ENCODE measurements at regions not wholly inside any gene's neighbourhood (a gene's known extent, or its start where the extent isn't known, plus 50 kb on each side); places are given as distances from the start of the nearest gene placed in this dataset.

DNA sequence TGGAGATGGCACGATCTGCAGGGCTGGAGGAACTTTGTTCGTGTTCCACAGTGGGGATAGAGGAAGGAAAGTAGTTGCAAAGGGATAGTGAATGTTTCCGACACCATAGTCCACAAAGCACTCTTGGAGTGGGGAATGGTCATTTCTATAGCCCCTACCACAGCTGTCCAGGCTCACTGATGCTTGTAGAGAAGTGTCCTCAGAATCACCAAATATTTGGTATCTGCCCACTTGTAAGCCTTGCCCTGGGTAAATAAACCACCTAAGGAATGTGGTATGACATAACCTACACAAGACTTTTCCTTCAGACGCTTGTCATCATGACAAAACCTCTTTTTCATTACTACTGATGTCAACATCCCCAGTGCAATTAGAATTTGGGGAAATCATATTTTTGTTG is 686.5 kb upstream of the ARGLU1 start (continued):
- TF ChIP-seq CHD2 (IDR thresholded peaks at IDR 0.05; ENCODE audit: low read length, partially characterized antibody) (no peak), ELF1 (IDR thresholded peaks at IDR 0.05) (no peak), NRF1 (IDR thresholded peaks at IDR 0.05; ENCODE audit: low read depth, low read length) (no peak), RFX5 (IDR thresholded peaks at IDR 0.05; ENCODE audit: low read length) (no peak)
- TF ChIP-seq, protein P1, sequence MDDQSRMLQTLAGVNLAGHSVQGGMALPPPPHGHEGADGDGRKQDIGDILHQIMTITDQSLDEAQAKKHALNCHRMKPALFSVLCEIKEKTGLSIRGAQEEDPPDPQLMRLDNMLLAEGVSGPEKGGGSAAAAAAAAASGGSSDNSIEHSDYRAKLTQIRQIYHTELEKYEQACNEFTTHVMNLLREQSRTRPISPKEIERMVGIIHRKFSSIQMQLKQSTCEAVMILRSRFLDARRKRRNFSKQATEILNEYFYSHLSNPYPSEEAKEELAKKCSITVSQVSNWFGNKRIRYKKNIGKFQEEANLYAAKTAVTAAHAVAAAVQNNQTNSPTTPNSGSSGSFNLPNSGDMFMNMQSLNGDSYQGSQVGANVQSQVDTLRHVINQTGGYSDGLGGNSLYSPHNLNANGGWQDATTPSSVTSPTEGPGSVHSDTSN (IDR thresholded peaks at IDR 0.05), result no peak

GRCh38 chr13:107252428-107252827 is 684.5 kb upstream of the ARGLU1 start:
- H3K4me3 ChIP-seq (ENCODE audit: low read depth in 2 of 2, low read length in 1 of 2), result no peak overlapping the region
- peaks cover 0 to 8% of the 10 kb centered on the region in 2 experiments; a peak in 2 of 4 replicates for H3K4me1 ChIP-seq (ENCODE audit: control insufficient read depth in 1 of 2, insufficient read depth in 2 of 2, low read depth in 1 of 2, low read length in 1 of 2)
- H2AFZ ChIP-seq (ENCODE audit: low read depth), result no peak overlapping the region
- H4K20me1 ChIP-seq (ENCODE audit: insufficient read depth), result no peaks in the 10 kb centered on the region
- no peaks in the 10 kb centered on the region for H3K9me2 ChIP-seq
- WGBS (ENCODE audit: low lambda C conversion rate), result 85% methylated on average over 2 of the region's 2 CpGs
- no peaks in the 10 kb centered on the region for H3K9me3 ChIP-seq
- no peaks in the 10 kb centered on the region for H3F3A ChIP-seq (replicated peaks; ENCODE audit: insufficient read depth)
- no peak overlapping the region for H3K27ac ChIP-seq (ENCODE audit: low read depth in 2 of 2, low read length in 1 of 2)
- H3K79me2 ChIP-seq (ENCODE audit: insufficient read depth), result no peaks in the 10 kb centered on the region
- ChIA-PET CTCF (no interaction called here), POLR2A (no interaction called here)
- DNase-seq, result no peak
- TF ChIP-seq USF1 (IDR thresholded peaks at IDR 0.05; ENCODE audit: borderline replicate concordance, low read depth), result no peak
- TF ChIP-seq GATA2 (CRISPR knock-in tag; IDR thresholded peaks at IDR 0.05), result no peak
- no peak for TF ChIP-seq JUND (IDR thresholded peaks at IDR 0.05)
- no peak for TF ChIP-seq RCOR1 (IDR thresholded peaks at IDR 0.05; ENCODE audit: low read length)
- TF ChIP-seq, protein P1 (IDR thresholded peaks at IDR 0.05), result no peak
- TF ChIP-seq USF2 (IDR thresholded peaks at IDR 0.05; ENCODE audit: borderline replicate concordance, low read depth, low read length), result no peak
- TF ChIP-seq NRF1 (IDR thresholded peaks at IDR 0.05; ENCODE audit: low read depth, low read length), result no peak
- no peak for TF ChIP-seq CTCF (IDR thresholded peaks at IDR 0.05)
- TF ChIP-seq RFX5 (IDR thresholded peaks at IDR 0.05; ENCODE audit: low read length), result no peak
- TF ChIP-seq EP300 (IDR thresholded peaks at IDR 0.05; ENCODE audit: borderline replicate concordance in 1 of 2, low read depth in 1 of 2, low read length in 1 of 2), result no peak
- no peak for TF ChIP-seq ELF1 (IDR thresholded peaks at IDR 0.05)
- TF ChIP-seq REST (IDR thresholded peaks at IDR 0.05; ENCODE audit: low read depth, low read length), result no peak
- TF ChIP-seq TAF1 (IDR thresholded peaks at IDR 0.05; ENCODE audit: borderline replicate concordance, low read depth, low read length), result no peak
- TF ChIP-seq TEAD4 (IDR thresholded peaks at IDR 0.05; ENCODE audit: borderline replicate concordance, insufficient read depth), result no peak
- no peak for TF ChIP-seq SIN3A (IDR thresholded peaks at IDR 0.05; ENCODE audit: borderline replicate concordance, low read depth, low read length)
- no peak for TF ChIP-seq GABPA (IDR thresholded peaks at IDR 0.05; ENCODE audit: low read depth)
- no peak overlapping the region for H3K9ac ChIP-seq
- no peaks in the 10 kb centered on the region for H3K36me3 ChIP-seq (replicated peaks in 1 of 2; ENCODE audit: control insufficient read depth in 1 of 2, insufficient read depth in 2 of 2, low read length in 1 of 2)
- H3K27me3 ChIP-seq (ENCODE audit: insufficient read depth), result no peaks in the 10 kb centered on the region
- no peak overlapping the region for H3K4me2 ChIP-seq
